Left lung (tissue), 4 donors: ENCODE measurements at regions not wholly inside any gene's neighbourhood (a gene's known extent, or its start where the extent isn't known, plus 50 kb on each side); places are given as distances from the start of the nearest gene placed in this dataset.

Source experiments
- ATAC-seq: fragments of 200-7000 bp; cut with Tn5 transposase; one replicate; pipeline ENCODE4 v1.9.1; 2020; ENCODE audit warnings: moderate library complexity
- DNase-seq, 4 donors: peaks; one replicate each; pipeline ENCODE4 v3.0.0-alpha.2; 2013 to 2020
- H3K27ac ChIP-seq, 2 donors: fragments of 200-600 bp; sonication (generic) in 1 of 2; one replicate each; pipeline versions ENCODE4 v1.5.0 to v1.8.0; 2020 to 2021
- H3K27me3 ChIP-seq, 2 donors: fragments of 200-600 bp; sonication (generic) in 1 of 2; one replicate each; pipeline versions ENCODE4 v1.5.0 to v1.8.0; 2020 to 2021
- H3K36me3 ChIP-seq, 2 donors: fragments of 200-600 bp; sonication (generic) in 1 of 2; one replicate each; pipeline versions ENCODE4 v1.5.0 to v1.8.0; 2020 to 2021
- H3K4me1 ChIP-seq, 2 donors: fragments of 200-600 bp; one replicate each; pipeline ENCODE4 v1.8.0; 2021
- H3K4me3 ChIP-seq, 2 donors: fragments of 200-600 bp; sonication (generic) in 1 of 2; one replicate each; pipeline versions ENCODE4 v1.5.0 to v1.8.0; 2020 to 2021; ENCODE audit warnings: mild to moderate bottlenecking in 1 of 2
- H3K9me3 ChIP-seq, 2 donors: fragments of 200-600 bp; sonication (generic) in 1 of 2; one replicate each; pipeline versions ENCODE4 v1.5.0 to v1.8.0; 2020 to 2021
- intact Hi-C, 2 donors: fragments of 100-400 bp; cut with DNase I; formaldehyde crosslinking; loops; one replicate each; pipeline versions ENCODE4 v1.11.2 to v1.14.2; 2022
- TF ChIP-seq, protein P1 (sequence below), 2 donors: fragments of 200-600 bp; sonication (generic) in 1 of 2; IDR thresholded peaks; one replicate each; pipeline versions ENCODE4 v1.5.0 to v1.8.0; 2021; ENCODE audit warnings: antibody characterized with exemption in 2 of 2
- donor health status: DM: no; HTN: yes; CAD: no.
- donor health status: DM: no; HTN: no; CAD: no.

- H3K27ac ChIP-seq = no peak overlapping the region
- no peak for DNase-seq
- no peaks in the 10 kb centered on the region for H3K36me3 ChIP-seq
- intact Hi-C loops = no loop called here
- no peak for ATAC-seq
- no peaks in the 10 kb centered on the region for H3K4me1 ChIP-seq
- TF ChIP-seq, protein P1, sequence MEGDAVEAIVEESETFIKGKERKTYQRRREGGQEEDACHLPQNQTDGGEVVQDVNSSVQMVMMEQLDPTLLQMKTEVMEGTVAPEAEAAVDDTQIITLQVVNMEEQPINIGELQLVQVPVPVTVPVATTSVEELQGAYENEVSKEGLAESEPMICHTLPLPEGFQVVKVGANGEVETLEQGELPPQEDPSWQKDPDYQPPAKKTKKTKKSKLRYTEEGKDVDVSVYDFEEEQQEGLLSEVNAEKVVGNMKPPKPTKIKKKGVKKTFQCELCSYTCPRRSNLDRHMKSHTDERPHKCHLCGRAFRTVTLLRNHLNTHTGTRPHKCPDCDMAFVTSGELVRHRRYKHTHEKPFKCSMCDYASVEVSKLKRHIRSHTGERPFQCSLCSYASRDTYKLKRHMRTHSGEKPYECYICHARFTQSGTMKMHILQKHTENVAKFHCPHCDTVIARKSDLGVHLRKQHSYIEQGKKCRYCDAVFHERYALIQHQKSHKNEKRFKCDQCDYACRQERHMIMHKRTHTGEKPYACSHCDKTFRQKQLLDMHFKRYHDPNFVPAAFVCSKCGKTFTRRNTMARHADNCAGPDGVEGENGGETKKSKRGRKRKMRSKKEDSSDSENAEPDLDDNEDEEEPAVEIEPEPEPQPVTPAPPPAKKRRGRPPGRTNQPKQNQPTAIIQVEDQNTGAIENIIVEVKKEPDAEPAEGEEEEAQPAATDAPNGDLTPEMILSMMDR (IDR thresholded peaks at IDR 0.05) = no peak
- H3K9me3 ChIP-seq = no peaks in the 10 kb centered on the region
- no peak overlapping the region for H3K4me3 ChIP-seq
- H3K27me3 ChIP-seq = no peaks in the 10 kb centered on the region
These were observed 1029.5 kb upstream of the GJE1 start for GRCh38 chr6:141103246-141103645.

DNA sequence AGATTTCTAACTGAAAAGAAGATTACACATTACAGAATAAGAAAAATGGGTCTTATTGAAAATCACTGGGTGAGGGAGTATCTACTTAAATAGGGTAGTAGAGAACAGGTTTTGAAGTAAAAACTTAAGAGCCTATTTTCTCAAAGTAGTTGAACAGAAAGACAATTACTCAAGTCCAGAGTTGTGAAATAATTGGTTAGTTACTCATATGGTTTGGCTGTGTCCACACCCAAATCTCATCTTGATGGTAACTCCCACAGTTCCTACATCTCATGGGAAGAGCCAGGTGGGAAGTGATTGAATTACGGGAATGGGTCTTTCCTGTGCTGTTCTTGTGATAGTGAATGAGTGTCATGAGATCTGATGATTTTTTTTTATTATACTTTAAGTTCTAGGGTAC, 1035.3 kb upstream of the GJE1 start:
- no peak for ATAC-seq
- no peak for DNase-seq
- Histone ChIP-seq H3K36me3 (no peaks in the 10 kb centered on the region), H3K27ac (no peak overlapping the region), H3K9me3 (peaks cover 0 to 3% of the 10 kb centered on the region in 2 donors), H3K27me3 (no peaks in the 10 kb centered on the region), H3K4me1 (no peaks in the 10 kb centered on the region), H3K4me3 (no peak overlapping the region)
- intact Hi-C loops = no loop called here
- TF ChIP-seq, protein P1 (IDR thresholded peaks at IDR 0.05) = no peak

DNA sequence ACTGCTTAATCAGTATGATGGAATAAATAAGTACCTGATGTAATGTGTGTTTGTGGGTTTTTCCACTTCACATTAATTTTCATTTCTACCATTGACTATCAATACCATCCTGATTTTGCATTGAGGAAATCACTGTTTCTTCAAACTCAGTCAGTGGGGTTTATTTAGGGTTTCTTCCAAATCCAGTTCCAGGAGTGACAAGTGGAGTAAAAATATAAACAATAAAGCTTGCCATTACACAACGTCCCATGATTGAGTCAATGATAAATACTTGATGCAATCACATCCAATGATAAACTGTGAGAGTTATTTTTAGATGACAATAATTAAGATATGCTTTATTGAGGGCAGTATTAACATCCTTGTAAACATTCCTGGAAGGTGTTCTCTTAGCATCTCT, 1037.4 kb upstream of the GJE1 start:
- ATAC-seq = no peak
- H3K27me3 ChIP-seq = no peaks in the 10 kb centered on the region
- no peaks in the 10 kb centered on the region for H3K36me3 ChIP-seq
- peaks cover 0 to 3% of the 10 kb centered on the region in 2 donors for H3K9me3 ChIP-seq
- H3K27ac ChIP-seq = no peak overlapping the region
- H3K4me3 ChIP-seq = no peak overlapping the region
- H3K4me1 ChIP-seq = no peaks in the 10 kb centered on the region
- intact Hi-C loops = no loop called here
- TF ChIP-seq, protein P1 (IDR thresholded peaks at IDR 0.05) = no peak
- no peak for DNase-seq

- Histone ChIP-seq H3K4me1 (no peaks in the 10 kb centered on the region), H3K36me3 (no peaks in the 10 kb centered on the region), H3K27ac (no peak overlapping the region), H3K27me3 (no peaks in the 10 kb centered on the region), H3K4me3 (no peak overlapping the region), H3K9me3 (no peaks in the 10 kb centered on the region)
- no peak for ATAC-seq
- intact Hi-C loops = no loop called here
- no peak for DNase-seq
- TF ChIP-seq, protein P1 (IDR thresholded peaks at IDR 0.05) = no peak
These were observed 1044.6 kb upstream of the GJE1 start for GRCh38 chr6:141088171-141088570.

- Histone ChIP-seq H3K9me3 (peaks cover 0 to 6% of the 10 kb centered on the region in 2 donors), H3K27ac (no peak overlapping the region), H3K4me3 (no peak overlapping the region), H3K36me3 (no peaks in the 10 kb centered on the region), H3K27me3 (no peaks in the 10 kb centered on the region), H3K4me1 (no peaks in the 10 kb centered on the region)
- ATAC-seq = no peak
- TF ChIP-seq, protein P1 (IDR thresholded peaks at IDR 0.05) = no peak
- intact Hi-C loops = no loop called here
- DNase-seq = no peak
These were observed 1055.1 kb upstream of the GJE1 start for GRCh38 chr6:141077355-141078333.
